ENCODE measurements at regions not wholly inside any gene's neighbourhood (a gene's known extent, or its start where the extent isn't known, plus 50 kb on each side); places are given as distances from the start of the nearest gene placed in this dataset.

DNA sequence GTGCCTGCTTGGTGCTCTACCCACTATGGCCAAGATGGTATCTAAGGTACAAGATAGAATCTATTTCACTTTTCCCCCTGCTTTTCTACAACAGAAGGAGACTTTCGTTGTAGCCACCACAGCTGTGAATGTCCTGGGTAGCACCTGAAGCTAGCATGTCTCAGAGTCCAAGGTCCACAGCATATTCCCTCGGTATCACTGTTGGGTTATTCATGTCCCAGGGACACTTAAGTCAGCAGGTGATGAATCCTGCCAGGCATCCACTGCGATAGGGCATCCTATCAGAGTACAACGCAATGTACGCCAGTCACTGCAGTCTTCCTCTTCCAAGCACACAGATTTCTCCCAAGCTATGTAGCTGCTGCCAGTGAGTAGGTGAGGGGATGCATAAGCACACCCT is 129.1 kb upstream of the LINC00305 start:
- BruUV-seq (replicated peaks), result no TSS peak
- Histone ChIP-seq H3K9ac (ENCODE audit: insufficient read depth, low read depth, low read length) (no peak overlapping the region), H3K9me3 (ENCODE audit: low read length) (peaks cover 82% of the 10 kb centered on the region), H3K4me1 (ENCODE audit: insufficient read depth, low read length) (no peaks in the 10 kb centered on the region), H3K27ac (ENCODE audit: extremely low read length, insufficient read depth, low read length) (no peak overlapping the region), H3K36me3 (replicated peaks in 1 of 2; ENCODE audit: control insufficient read depth in 1 of 2, insufficient read depth in 2 of 2, low read length in 2 of 2) (no peaks in the 10 kb centered on the region), H3K27me3 (ENCODE audit: control insufficient read depth in 1 of 2, insufficient read depth in 2 of 2, low read length in 2 of 2) (no peaks in the 10 kb centered on the region), H4K20me1 (ENCODE audit: insufficient read depth, low read length) (no peaks in the 10 kb centered on the region), H3K79me2 (ENCODE audit: insufficient read depth, low read length) (no peaks in the 10 kb centered on the region), H3K4me2 (ENCODE audit: low read depth, low read length) (no peak overlapping the region), H3K4me3 (replicated peaks in 1 of 3; ENCODE audit: insufficient read depth in 1 of 3, low read depth in 2 of 3, low read length in 3 of 3) (no peak overlapping the region), H2AFZ (ENCODE audit: low read length) (no peak overlapping the region)
- WGBS (ENCODE audit: low lambda C conversion rate), result 25% methylated on average over 4 of the region's 5 CpGs
- intact Hi-C loops (cut with micrococcal nuclease; ENCODE audit: unreplicated experiment), result no loop called here
- in situ Hi-C loops (cut with HindIII; ENCODE audit: extremely low pct_ligation_motif_present, low pct_unique_long_range_greater_than_20kb), result no loop called here
- FAIRE-seq (no peak), DNase-seq (ENCODE audit: low spot score) (no peak), ATAC-seq (no peak)
- TF ChIP-seq, protein P1, sequence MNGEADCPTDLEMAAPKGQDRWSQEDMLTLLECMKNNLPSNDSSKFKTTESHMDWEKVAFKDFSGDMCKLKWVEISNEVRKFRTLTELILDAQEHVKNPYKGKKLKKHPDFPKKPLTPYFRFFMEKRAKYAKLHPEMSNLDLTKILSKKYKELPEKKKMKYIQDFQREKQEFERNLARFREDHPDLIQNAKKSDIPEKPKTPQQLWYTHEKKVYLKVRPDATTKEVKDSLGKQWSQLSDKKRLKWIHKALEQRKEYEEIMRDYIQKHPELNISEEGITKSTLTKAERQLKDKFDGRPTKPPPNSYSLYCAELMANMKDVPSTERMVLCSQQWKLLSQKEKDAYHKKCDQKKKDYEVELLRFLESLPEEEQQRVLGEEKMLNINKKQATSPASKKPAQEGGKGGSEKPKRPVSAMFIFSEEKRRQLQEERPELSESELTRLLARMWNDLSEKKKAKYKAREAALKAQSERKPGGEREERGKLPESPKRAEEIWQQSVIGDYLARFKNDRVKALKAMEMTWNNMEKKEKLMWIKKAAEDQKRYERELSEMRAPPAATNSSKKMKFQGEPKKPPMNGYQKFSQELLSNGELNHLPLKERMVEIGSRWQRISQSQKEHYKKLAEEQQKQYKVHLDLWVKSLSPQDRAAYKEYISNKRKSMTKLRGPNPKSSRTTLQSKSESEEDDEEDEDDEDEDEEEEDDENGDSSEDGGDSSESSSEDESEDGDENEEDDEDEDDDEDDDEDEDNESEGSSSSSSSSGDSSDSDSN (CRISPR knock-in tag; IDR thresholded peaks at IDR 0.05), result no peak
- TF ChIP-seq CBFB (CRISPR knock-in tag; IDR thresholded peaks at IDR 0.05) (no peak), PHF21A (CRISPR knock-in tag; IDR thresholded peaks at IDR 0.05) (no peak), KAT7 (CRISPR knock-in tag; IDR thresholded peaks at IDR 0.05; ENCODE audit: borderline replicate concordance) (no peak)
- CTCF ChIA-PET (ENCODE audit: low intra/inter-chr PET ratio, low total read pairs), result no interaction called here
- POLR2A ChIA-PET, result no interaction called here

DNA sequence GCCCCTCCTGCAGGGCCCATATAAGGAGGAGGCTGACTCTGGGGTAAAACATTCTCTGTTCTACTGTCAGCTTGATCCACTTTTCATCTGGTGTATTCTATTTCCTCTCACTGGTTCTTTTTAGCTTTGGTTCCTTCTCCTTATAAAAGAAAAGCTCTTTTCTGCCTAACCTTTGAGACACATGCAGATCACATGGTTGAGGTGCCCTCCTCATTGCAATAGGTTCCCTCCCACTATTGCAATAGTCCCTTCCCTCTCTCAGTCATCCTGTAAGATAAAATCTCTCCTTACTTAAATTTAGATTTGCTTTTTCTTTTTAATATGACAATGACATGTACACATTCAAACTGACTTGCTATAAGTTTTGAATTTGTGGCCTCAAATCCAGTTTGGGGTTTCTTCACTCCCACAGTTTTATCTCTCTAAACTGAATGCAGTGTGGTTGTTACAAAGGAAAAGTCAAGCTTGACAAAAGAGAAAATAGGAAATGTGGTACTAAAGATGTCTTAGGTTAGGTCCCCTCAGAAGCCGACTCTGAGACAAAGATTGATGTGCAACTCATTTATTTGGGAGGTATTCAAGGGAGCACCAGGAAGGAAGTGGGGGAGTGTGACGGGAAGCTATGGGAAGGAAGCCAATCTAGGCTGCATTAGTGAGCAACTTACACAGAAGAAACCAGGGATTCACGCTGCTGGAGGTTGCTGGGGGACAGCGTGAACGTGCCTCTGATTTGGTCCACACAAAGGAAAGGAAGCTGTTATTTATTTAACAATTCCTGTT is 127.6 kb upstream of the LINC00305 start:
- no peak overlapping the region for H3K4me2 ChIP-seq (ENCODE audit: low read depth, low read length)
- no peak overlapping the region for H3K27ac ChIP-seq (ENCODE audit: extremely low read length, insufficient read depth, low read length)
- no peak overlapping the region for H3K9ac ChIP-seq (ENCODE audit: insufficient read depth, low read depth, low read length)
- intact Hi-C loops (cut with micrococcal nuclease; ENCODE audit: unreplicated experiment), result no loop called here
- H3K4me1 ChIP-seq (ENCODE audit: insufficient read depth, low read length), result no peaks in the 10 kb centered on the region
- 9% methylated on average over 5 of the region's 5 CpGs for WGBS (ENCODE audit: low lambda C conversion rate)
- in situ Hi-C loops (cut with HindIII; ENCODE audit: extremely low pct_ligation_motif_present, low pct_unique_long_range_greater_than_20kb), result no loop called here
- no peak overlapping the region for H3K4me3 ChIP-seq (replicated peaks in 1 of 3; ENCODE audit: insufficient read depth in 1 of 3, low read depth in 2 of 3, low read length in 3 of 3)
- CTCF ChIA-PET (ENCODE audit: low intra/inter-chr PET ratio, low total read pairs), result no interaction called here
- DNase-seq (ENCODE audit: low spot score), result no peak
- POLR2A ChIA-PET, result no interaction called here
- H4K20me1 ChIP-seq (ENCODE audit: insufficient read depth, low read length), result no peaks in the 10 kb centered on the region
- H2AFZ ChIP-seq (ENCODE audit: low read length), result no peak overlapping the region
- H3K27me3 ChIP-seq (ENCODE audit: control insufficient read depth in 1 of 2, insufficient read depth in 2 of 2, low read length in 2 of 2), result no peaks in the 10 kb centered on the region
- H3K79me2 ChIP-seq (ENCODE audit: insufficient read depth, low read length), result no peaks in the 10 kb centered on the region
- FAIRE-seq, result no peak
- ATAC-seq, result no peak
- H3K9me3 ChIP-seq (ENCODE audit: low read length), result peaks cover 84% of the 10 kb centered on the region
- no peaks in the 10 kb centered on the region for H3K36me3 ChIP-seq (replicated peaks in 1 of 2; ENCODE audit: control insufficient read depth in 1 of 2, insufficient read depth in 2 of 2, low read length in 2 of 2)
- BruUV-seq (replicated peaks), result no TSS peak
- no peak for TF ChIP-seq MZF1 (CRISPR knock-in tag; IDR thresholded peaks at IDR 0.05; ENCODE audit: borderline replicate concordance)
- TF ChIP-seq, protein P2, sequence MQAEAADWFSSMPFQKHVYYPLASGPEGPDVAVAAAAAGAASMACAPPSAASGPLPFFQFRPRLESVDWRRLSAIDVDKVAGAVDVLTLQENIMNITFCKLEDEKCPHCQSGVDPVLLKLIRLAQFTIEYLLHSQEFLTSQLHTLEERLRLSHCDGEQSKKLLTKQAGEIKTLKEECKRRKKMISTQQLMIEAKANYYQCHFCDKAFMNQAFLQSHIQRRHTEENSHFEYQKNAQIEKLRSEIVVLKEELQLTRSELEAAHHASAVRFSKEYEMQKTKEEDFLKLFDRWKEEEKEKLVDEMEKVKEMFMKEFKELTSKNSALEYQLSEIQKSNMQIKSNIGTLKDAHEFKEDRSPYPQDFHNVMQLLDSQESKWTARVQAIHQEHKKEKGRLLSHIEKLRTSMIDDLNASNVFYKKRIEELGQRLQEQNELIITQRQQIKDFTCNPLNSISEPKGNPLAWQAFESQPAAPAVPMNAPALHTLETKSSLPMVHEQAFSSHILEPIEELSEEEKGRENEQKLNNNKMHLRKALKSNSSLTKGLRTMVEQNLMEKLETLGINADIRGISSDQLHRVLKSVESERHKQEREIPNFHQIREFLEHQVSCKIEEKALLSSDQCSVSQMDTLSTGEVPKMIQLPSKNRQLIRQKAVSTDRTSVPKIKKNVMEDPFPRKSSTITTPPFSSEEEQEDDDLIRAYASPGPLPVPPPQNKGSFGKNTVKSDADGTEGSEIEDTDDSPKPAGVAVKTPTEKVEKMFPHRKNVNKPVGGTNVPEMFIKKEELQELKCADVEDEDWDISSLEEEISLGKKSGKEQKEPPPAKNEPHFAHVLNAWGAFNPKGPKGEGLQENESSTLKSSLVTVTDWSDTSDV (CRISPR knock-in tag; IDR thresholded peaks at IDR 0.05), result no peak
- TF ChIP-seq ZNF468 (CRISPR knock-in tag; IDR thresholded peaks at IDR 0.05), result no peak
